ENCODE measurements at regions not wholly inside any gene's neighbourhood (a gene's known extent, or its start where the extent isn't known, plus 50 kb on each side); places are given as distances from the start of the nearest gene placed in this dataset.

- ChIA-PET POLR2A (ENCODE audit: low non-redundant PET) (no interaction called here), CTCF (interaction anchor here (5.7 kb wide), 1 partner anchor 177 kb away, joined by 42 read pairs; no protein-coding TSS in a partner anchor)
- DNase-seq (ENCODE audit: low spot score) = no peak
- H3K27ac ChIP-seq = no peak overlapping the region
- TF ChIP-seq CTCF (conservative IDR thresholded peaks at IDR 0.05; ENCODE audit: low read depth) = no peak
Measured at GRCh38 chr13:48591889-48592687, 59.2 kb upstream of the RCBTB2 start.

- H3K27ac ChIP-seq = no peak overlapping the region
- POLR2A ChIA-PET (ENCODE audit: low non-redundant PET) = no interaction called here
- no peak for TF ChIP-seq CTCF (conservative IDR thresholded peaks at IDR 0.05; ENCODE audit: low read depth)
- DNase-seq (ENCODE audit: low spot score) = no peak
- CTCF ChIA-PET = interaction anchor here (5.7 kb wide), 1 partner anchor 176 kb away, joined by 42 read pairs; no protein-coding TSS in a partner anchor
Measured at GRCh38 chr13:48592688-48593049, 59.8 kb upstream of the RCBTB2 start.

GRCh38 chr13:48593536-48593935 lies 60.2 kb upstream of the CYSLTR2 start:
- no peak for DNase-seq (ENCODE audit: low spot score)
- POLR2A ChIA-PET (ENCODE audit: low non-redundant PET) = no interaction called here
- H3K27ac ChIP-seq = no peak overlapping the region
- TF ChIP-seq CTCF (conservative IDR thresholded peaks at IDR 0.05; ENCODE audit: low read depth) = no peak
- CTCF ChIA-PET = interaction anchor here (5.7 kb wide), 1 partner anchor 176 kb away, joined by 42 read pairs; no protein-coding TSS in a partner anchor

- TF ChIP-seq CTCF (conservative IDR thresholded peaks at IDR 0.05; ENCODE audit: low read depth) = no peak
- CTCF ChIA-PET = interaction anchor here (5.7 kb wide), 1 partner anchor 175 kb away, joined by 42 read pairs; no protein-coding TSS in a partner anchor
- no peak for DNase-seq (ENCODE audit: low spot score)
- POLR2A ChIA-PET (ENCODE audit: low non-redundant PET) = no interaction called here
- H3K27ac ChIP-seq = no peak overlapping the region
Measured at GRCh38 chr13:48594096-48594815, 59.5 kb upstream of the CYSLTR2 start.

- peak; percentile 64 for TF ChIP-seq CTCF (conservative IDR thresholded peaks at IDR 0.05; ENCODE audit: low read depth)
- ChIA-PET POLR2A (ENCODE audit: low non-redundant PET) (no interaction called here), CTCF (interaction anchor here (0.6 to 5.7 kb wide), 5 partner anchors 10 to 175 kb away, joined by 3 to 42 read pairs (median 7); no protein-coding TSS in a partner anchor)
- H3K27ac ChIP-seq = no peak overlapping the region
- peak; percentile 52 for DNase-seq (ENCODE audit: low spot score)
Measured at GRCh38 chr13:48595431-48596429, 58.0 kb upstream of the CYSLTR2 start.

Measured in RWPE1 (cell line).